Endodermal cell (in vitro differentiated cells): ENCODE measurements at regions not wholly inside any gene's neighbourhood (a gene's known extent, or its start where the extent isn't known, plus 50 kb on each side); places are given as distances from the start of the nearest gene placed in this dataset.

Experiments used
- DNase-seq: peaks from one replicate; pipeline ENCODE4 v3.0.0-alpha.2; 2017
- H3K27ac ChIP-seq: 2 replicates; pipeline ENCODE4 v1.5.1; 2013; ENCODE audit warnings: mild to moderate bottlenecking, low read depth, low read length, moderate library complexity
- H3K27me3 ChIP-seq: 2 replicates; pipeline ENCODE4 v1.6.1; 2013; ENCODE audit warnings: mild to moderate bottlenecking, low read length, moderate library complexity; ENCODE audit not compliant: insufficient read depth, control insufficient read depth, poor library complexity, severe bottlenecking
- H3K36me3 ChIP-seq: 2 replicates; pipeline ENCODE4 v1.7.0; 2013; ENCODE audit warnings: mild to moderate bottlenecking, low read length, moderate library complexity; ENCODE audit not compliant: control insufficient read depth, insufficient read depth
- H3K4me1 ChIP-seq: one replicate; pipeline ENCODE4 v1.7.0; 2013; ENCODE audit warnings: low read length; ENCODE audit not compliant: control insufficient read depth, insufficient read depth
- H3K4me3 ChIP-seq: 2 replicates; pipeline ENCODE4 v1.5.1; 2013; ENCODE audit warnings: mild to moderate bottlenecking, low read length, moderate library complexity
- H3K9ac ChIP-seq: 2 replicates; pipeline ENCODE4 v1.6.1; 2013; ENCODE audit warnings: mild to moderate bottlenecking, low read length, moderate library complexity; ENCODE audit not compliant: poor library complexity, severe bottlenecking; ENCODE audit errors: extremely low read depth
- H3K9me3 ChIP-seq: 2 replicates; pipeline ENCODE4 v1.6.1; 2013; ENCODE audit warnings: mild to moderate bottlenecking, low read length, moderate library complexity; ENCODE audit not compliant: control insufficient read depth
- H3K27ac Mint-ChIP-seq: 2 replicates; pipeline ENCODE4 v1.8.0; 2020; ENCODE audit warnings: mixed read lengths
- H3K27me3 Mint-ChIP-seq: 2 replicates; pipeline ENCODE4 v1.8.0; 2021; ENCODE audit warnings: mild to moderate bottlenecking, mixed read lengths; ENCODE audit not compliant: insufficient read depth
- H3K36me3 Mint-ChIP-seq: 2 replicates; pipeline ENCODE4 v1.8.0; 2020; ENCODE audit warnings: low read depth, mixed read lengths
- H3K4me1 Mint-ChIP-seq: 2 replicates; pipeline ENCODE4 v1.8.0; 2020; ENCODE audit warnings: mixed read lengths
- H3K4me3 Mint-ChIP-seq: 2 replicates; pipeline ENCODE4 v1.8.0; 2020; ENCODE audit warnings: mild to moderate bottlenecking, moderate library complexity, mixed read lengths
- H3K9me3 Mint-ChIP-seq: 2 replicates; pipeline ENCODE4 v1.8.0; 2020; ENCODE audit warnings: mild to moderate bottlenecking, mixed read lengths
- WGBS, 2 experiments: methylation state at CpG; one replicate each; pipeline versions ENCODE4 v1.1.5 to v1.1.7; 2013; ENCODE audit warnings: missing lambda C conversion rate in 2 of 2, mixed read lengths in 1 of 2; ENCODE audit not compliant: insufficient coverage in 1 of 2, insufficient read length in 1 of 2; 5-methylcytosine and 5-hydroxymethylcytosine counted together
- TF ChIP-seq, protein P1 (sequence below): fragments of 200-600 bp; sonication (generic); conservative IDR thresholded peaks from 2 replicates; pipeline ENCODE4 v1.5.0; 2021; ENCODE audit warnings: antibody characterized with exemption, mild to moderate bottlenecking

DNA sequence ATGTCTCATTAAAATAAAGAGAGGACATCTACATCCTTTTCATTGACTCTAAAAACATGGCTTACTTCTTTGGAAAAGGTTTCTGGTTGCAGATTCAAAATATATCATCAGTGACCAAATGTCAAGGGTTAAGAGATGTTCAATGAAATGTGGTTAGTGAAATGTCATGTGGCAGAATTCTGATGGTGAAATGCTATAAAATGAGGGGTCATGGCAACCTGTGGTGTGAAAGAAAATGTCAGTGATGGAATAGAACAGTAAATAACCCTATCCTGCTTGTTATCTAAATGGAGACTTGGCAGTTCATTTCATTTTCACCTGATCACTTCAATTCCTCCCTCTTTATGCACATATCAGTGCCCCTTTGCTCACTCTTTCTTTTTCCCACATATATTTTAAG lies 79.4 kb downstream of the TFPI2 start:
- no peaks in the 10 kb centered on the region for H3K4me1 ChIP-seq
- H3K9me3 ChIP-seq: no peaks in the 10 kb centered on the region
- no peaks in the 10 kb centered on the region for H3K27me3 ChIP-seq
- DNase-seq: no peak
- TF ChIP-seq, protein P1, sequence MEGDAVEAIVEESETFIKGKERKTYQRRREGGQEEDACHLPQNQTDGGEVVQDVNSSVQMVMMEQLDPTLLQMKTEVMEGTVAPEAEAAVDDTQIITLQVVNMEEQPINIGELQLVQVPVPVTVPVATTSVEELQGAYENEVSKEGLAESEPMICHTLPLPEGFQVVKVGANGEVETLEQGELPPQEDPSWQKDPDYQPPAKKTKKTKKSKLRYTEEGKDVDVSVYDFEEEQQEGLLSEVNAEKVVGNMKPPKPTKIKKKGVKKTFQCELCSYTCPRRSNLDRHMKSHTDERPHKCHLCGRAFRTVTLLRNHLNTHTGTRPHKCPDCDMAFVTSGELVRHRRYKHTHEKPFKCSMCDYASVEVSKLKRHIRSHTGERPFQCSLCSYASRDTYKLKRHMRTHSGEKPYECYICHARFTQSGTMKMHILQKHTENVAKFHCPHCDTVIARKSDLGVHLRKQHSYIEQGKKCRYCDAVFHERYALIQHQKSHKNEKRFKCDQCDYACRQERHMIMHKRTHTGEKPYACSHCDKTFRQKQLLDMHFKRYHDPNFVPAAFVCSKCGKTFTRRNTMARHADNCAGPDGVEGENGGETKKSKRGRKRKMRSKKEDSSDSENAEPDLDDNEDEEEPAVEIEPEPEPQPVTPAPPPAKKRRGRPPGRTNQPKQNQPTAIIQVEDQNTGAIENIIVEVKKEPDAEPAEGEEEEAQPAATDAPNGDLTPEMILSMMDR: no peak
- Mint-ChIP-seq H3K9me3 (no peaks in the 10 kb centered on the region), H3K36me3 (peaks cover 13% of the 10 kb centered on the region), H3K4me3 (no peak overlapping the region), H3K27ac (no peak overlapping the region), H3K27me3 (no peaks in the 10 kb centered on the region), H3K4me1 (no peaks in the 10 kb centered on the region)
- no peaks in the 10 kb centered on the region for H3K36me3 ChIP-seq
- H3K9ac ChIP-seq: no peak overlapping the region
- H3K27ac ChIP-seq: no peak overlapping the region
- no peak overlapping the region for H3K4me3 ChIP-seq

GRCh38 chr7:93810561-93810960 lies 80.0 kb downstream of the TFPI2 start:
- Histone ChIP-seq H3K4me3 (no peak overlapping the region), H3K36me3 (no peaks in the 10 kb centered on the region), H3K27ac (no peak overlapping the region), H3K4me1 (no peaks in the 10 kb centered on the region), H3K9ac (no peak overlapping the region), H3K27me3 (no peaks in the 10 kb centered on the region), H3K9me3 (no peaks in the 10 kb centered on the region)
- Mint-ChIP-seq H3K27me3 (no peaks in the 10 kb centered on the region), H3K36me3 (peaks cover 13% of the 10 kb centered on the region), H3K9me3 (no peaks in the 10 kb centered on the region), H3K4me1 (no peaks in the 10 kb centered on the region), H3K27ac (no peak overlapping the region), H3K4me3 (no peak overlapping the region)
- TF ChIP-seq, protein P1: no peak
- DNase-seq: no peak

DNA sequence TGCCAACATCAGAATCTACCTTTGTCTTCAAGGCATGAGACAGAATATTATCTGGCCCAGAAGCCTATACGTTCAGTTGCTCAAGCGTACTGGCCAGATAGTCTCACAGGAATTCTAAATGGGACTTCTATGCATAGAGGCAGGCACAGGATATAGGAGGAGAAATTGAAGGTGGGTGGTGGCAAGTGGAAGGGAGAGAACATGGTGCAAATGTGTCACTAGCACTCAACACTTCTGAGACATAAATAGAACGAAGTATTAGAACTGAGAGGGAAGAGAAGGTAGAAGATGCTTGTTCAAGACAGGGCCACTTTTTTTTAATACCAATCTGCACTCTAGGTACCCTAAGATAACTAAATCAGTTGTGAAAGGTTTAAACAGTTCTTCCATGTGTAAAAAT lies 85.8 kb downstream of the TFPI2 start:
- H3K27me3 ChIP-seq: no peaks in the 10 kb centered on the region
- DNase-seq: no peak
- no peak overlapping the region for H3K4me3 Mint-ChIP-seq
- H3K4me1 ChIP-seq: no peaks in the 10 kb centered on the region
- no peak overlapping the region for H3K27ac ChIP-seq
- no peaks in the 10 kb centered on the region for H3K36me3 ChIP-seq
- WGBS, 2 experiments: 73 to 100% methylated on average over 2 to 3 of the region's 3 CpGs
- no peaks in the 10 kb centered on the region for H3K27me3 Mint-ChIP-seq
- H3K9me3 ChIP-seq: peaks cover 21% of the 10 kb centered on the region
- H3K4me1 Mint-ChIP-seq: no peaks in the 10 kb centered on the region
- H3K9me3 Mint-ChIP-seq: peaks cover 20% of the 10 kb centered on the region
- peaks cover 13% of the 10 kb centered on the region for H3K36me3 Mint-ChIP-seq
- H3K27ac Mint-ChIP-seq: no peak overlapping the region
- H3K9ac ChIP-seq: no peak overlapping the region
- H3K4me3 ChIP-seq: no peak overlapping the region
- TF ChIP-seq, protein P1: no peak
